Colonic mucosa (tissue), 4 donors: ENCODE measurements at regions not wholly inside any gene's neighbourhood (a gene's known extent, or its start where the extent isn't known, plus 50 kb on each side); places are given as distances from the start of the nearest gene placed in this dataset.

ENCODE experiments used
- DNase-seq: peaks from one replicate; pipeline ENCODE4 v3.0.0-alpha.2; 2020
- H3K27ac ChIP-seq: fragments of 200-600 bp; one replicate; pipeline ENCODE4 v1.8.0; 2021
- H3K27me3 ChIP-seq: fragments of 200-600 bp; one replicate; pipeline ENCODE4 v1.8.0; 2021
- H3K36me3 ChIP-seq: fragments of 200-600 bp; one replicate; pipeline ENCODE4 v1.8.0; 2021
- H3K4me1 ChIP-seq: fragments of 200-600 bp; one replicate; pipeline ENCODE4 v1.8.0; 2021; ENCODE audit warnings: mild to moderate bottlenecking
- H3K4me3 ChIP-seq: fragments of 200-600 bp; one replicate; pipeline ENCODE4 v1.8.0; 2021
- H3K9ac ChIP-seq, 2 donors: one replicate each; pipeline ENCODE4 v1.7.0; 2013; ENCODE audit warnings: control low read depth in 2 of 2, low read depth in 2 of 2, low read length in 2 of 2
- H3K9me3 ChIP-seq: fragments of 200-600 bp; one replicate; pipeline ENCODE4 v1.8.0; 2021
- intact Hi-C: fragments of 100-400 bp; cut with DNase I; formaldehyde crosslinking; loops from one replicate; pipeline ENCODE4 v1.14.1; 2022
- TF ChIP-seq, protein P1 (sequence below): fragments of 200-600 bp; IDR thresholded peaks from one replicate; pipeline ENCODE4 v1.8.0; 2022; ENCODE audit warnings: antibody characterized with exemption, mild to moderate bottlenecking
- donor health status: healthy.
- donor health status: DM: no; HTN: no; CAD: no.
- donor health status: DM: no; HTN: no; CAD: no.

- intact Hi-C loops = no loop called here
- Histone ChIP-seq H3K27me3 (no peaks in the 10 kb centered on the region), H3K36me3 (no peaks in the 10 kb centered on the region), H3K4me3 (no peak overlapping the region), H3K9ac (no peak overlapping the region), H3K4me1 (no peaks in the 10 kb centered on the region), H3K9me3 (no peaks in the 10 kb centered on the region), H3K27ac (no peak overlapping the region)
- TF ChIP-seq, protein P1, sequence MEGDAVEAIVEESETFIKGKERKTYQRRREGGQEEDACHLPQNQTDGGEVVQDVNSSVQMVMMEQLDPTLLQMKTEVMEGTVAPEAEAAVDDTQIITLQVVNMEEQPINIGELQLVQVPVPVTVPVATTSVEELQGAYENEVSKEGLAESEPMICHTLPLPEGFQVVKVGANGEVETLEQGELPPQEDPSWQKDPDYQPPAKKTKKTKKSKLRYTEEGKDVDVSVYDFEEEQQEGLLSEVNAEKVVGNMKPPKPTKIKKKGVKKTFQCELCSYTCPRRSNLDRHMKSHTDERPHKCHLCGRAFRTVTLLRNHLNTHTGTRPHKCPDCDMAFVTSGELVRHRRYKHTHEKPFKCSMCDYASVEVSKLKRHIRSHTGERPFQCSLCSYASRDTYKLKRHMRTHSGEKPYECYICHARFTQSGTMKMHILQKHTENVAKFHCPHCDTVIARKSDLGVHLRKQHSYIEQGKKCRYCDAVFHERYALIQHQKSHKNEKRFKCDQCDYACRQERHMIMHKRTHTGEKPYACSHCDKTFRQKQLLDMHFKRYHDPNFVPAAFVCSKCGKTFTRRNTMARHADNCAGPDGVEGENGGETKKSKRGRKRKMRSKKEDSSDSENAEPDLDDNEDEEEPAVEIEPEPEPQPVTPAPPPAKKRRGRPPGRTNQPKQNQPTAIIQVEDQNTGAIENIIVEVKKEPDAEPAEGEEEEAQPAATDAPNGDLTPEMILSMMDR = no peak
- no peak for DNase-seq
These were observed 746.6 kb upstream of the NXPH2 start for GRCh38 chr2:139526781-139527180.

DNA sequence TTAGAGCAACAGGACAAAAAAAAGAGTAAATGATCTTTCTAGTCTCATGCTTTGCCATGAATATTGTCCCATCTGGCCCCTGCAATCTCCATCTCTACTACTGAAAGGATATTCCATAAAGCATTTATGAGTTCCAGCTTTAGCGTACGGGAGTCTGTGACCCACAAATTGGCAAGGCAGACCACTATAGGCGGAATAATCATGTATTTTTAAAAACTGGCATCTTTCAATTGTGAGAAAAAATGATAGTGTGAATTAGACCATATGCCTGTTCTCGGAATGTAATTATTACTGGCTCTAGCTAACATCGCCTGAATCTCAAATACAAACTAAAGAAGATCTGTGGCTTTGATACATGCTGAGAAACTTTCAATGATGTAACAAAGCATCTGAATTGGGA lies 738.1 kb upstream of the NXPH2 start:
- Histone ChIP-seq H3K4me3 (no peak overlapping the region), H3K27me3 (no peaks in the 10 kb centered on the region), H3K9me3 (no peaks in the 10 kb centered on the region), H3K9ac (no peak overlapping the region), H3K27ac (no peak overlapping the region), H3K4me1 (no peaks in the 10 kb centered on the region), H3K36me3 (no peaks in the 10 kb centered on the region)
- intact Hi-C loops = no loop called here
- TF ChIP-seq, protein P1 = no peak
- no peak for DNase-seq

DNA sequence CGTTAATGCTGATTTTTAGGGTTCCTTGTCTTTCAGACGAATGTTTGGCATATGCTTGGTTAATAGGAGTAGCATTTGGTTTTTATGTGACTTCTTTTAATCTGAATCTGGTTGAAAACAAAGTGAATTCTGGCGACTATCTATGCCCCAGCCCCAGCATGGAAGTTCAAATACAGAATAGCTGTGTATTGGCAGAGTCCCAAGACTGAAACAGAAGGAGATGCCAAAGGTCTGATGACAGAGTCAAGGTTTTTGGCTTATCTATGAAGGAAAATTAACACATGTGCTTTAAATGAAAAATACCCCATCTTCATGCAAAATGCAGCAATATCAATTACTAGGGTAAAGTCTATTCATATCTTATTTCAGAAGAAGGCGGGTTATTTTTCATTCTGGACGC lies 734.8 kb upstream of the NXPH2 start:
- DNase-seq = no peak
- no peak overlapping the region for H3K4me3 ChIP-seq
- no peaks in the 10 kb centered on the region for H3K27me3 ChIP-seq

GRCh38 chr2:139495851-139496250 lies 715.7 kb upstream of the NXPH2 start:
- Histone ChIP-seq H3K27me3 (no peaks in the 10 kb centered on the region), H3K4me3 (no peak overlapping the region), H3K9ac (no peak overlapping the region), H3K27ac (no peak overlapping the region), H3K36me3 (no peaks in the 10 kb centered on the region), H3K9me3 (no peaks in the 10 kb centered on the region), H3K4me1 (no peaks in the 10 kb centered on the region)
- TF ChIP-seq, protein P1 = no peak
- intact Hi-C loops = no loop called here
- DNase-seq = no peak

More for the DNA sequence above, 734.8 kb upstream of the NXPH2 start:
- H3K9me3 ChIP-seq = no peaks in the 10 kb centered on the region
- H3K9ac ChIP-seq = no peak overlapping the region
- H3K4me1 ChIP-seq = no peaks in the 10 kb centered on the region
- intact Hi-C loops = no loop called here
- TF ChIP-seq, protein P1 = no peak
- H3K27ac ChIP-seq = no peak overlapping the region
- no peaks in the 10 kb centered on the region for H3K36me3 ChIP-seq

DNA sequence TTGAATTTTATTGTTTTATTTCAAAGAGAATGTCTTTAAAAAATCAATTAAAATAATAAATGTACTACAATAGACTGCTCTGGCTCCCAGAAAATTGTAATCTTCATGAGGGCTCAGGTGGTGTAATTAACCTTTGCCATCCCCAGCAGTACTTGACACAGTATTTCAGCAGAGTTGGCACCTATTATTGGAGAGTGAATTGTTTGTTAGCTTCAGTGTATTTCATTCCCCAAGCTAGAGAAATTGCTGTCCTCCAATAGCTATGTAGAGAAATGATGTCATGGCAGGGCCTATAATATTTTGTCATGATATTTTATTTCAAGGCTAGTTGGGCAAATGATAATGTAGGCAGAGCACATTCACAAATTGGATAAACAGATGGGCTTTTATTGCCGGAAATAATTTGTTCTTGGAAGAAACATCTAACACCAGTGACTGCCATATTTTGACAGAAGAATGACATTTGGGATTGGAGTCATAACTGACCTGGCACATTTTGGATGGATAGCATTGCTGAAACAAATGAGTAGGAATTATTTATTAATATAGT lies 712.0 kb upstream of the NXPH2 start:
- TF ChIP-seq, protein P1 = no peak
- H3K27me3 ChIP-seq = no peaks in the 10 kb centered on the region
- H3K9me3 ChIP-seq = no peaks in the 10 kb centered on the region
- DNase-seq = no peak
- H3K36me3 ChIP-seq = no peaks in the 10 kb centered on the region
- H3K4me3 ChIP-seq = no peak overlapping the region
- no peak overlapping the region for H3K27ac ChIP-seq
- intact Hi-C loops = no loop called here
- no peak overlapping the region for H3K9ac ChIP-seq
- H3K4me1 ChIP-seq = no peaks in the 10 kb centered on the region
